ENCODE measurements at regions not wholly inside any gene's neighbourhood (a gene's known extent, or its start where the extent isn't known, plus 50 kb on each side); places are given as distances from the start of the nearest gene placed in this dataset.
"Not testable (repeated sequence)": the region's sequence is repeated elsewhere in the genome, so short reads cannot be mapped to it uniquely, and the experiment has no call there.

DNA sequence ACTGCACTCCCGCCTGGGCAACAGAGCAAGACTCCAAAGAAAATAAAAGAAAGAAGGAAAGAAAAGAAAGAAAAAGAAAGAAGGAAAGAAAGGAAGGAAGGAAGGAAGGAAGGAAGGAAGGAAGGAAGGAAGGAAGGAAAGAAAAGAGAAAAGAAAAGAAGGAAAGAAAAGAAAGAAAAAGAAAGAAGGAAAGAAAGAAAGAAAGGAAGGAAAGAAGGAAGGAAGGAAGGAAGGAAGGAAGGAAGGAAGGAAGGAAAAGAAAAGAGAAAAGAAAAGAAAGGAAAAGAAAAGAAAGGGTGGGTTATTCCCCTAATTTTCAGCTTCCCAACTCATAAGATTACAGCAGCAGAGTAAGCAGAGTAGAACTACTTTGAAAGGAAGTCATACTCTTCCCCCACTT lies 64.4 kb downstream of the TMEM200C start:
- not testable (repeated sequence) for DNase-seq

DNA sequence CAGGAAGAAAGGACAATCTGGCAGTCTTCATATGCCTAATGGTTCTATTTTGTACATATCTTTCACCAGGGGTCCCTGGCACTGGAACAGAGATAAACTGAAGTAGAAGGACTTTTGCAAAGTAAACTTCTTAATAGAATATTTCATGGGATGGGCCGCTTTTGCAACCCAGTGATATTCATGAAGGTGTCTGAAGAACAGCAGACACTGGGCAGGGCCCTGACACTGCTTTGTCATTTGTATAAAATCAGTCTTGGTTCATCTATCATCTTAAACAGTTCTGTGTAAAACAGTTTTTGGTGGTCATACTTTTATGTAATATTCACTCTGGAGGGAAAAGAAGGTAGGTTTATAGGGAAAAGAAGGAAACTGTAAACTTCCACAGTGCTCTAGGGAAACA lies 66.4 kb downstream of the TMEM200C start:
- DNase-seq = no peak

DNA sequence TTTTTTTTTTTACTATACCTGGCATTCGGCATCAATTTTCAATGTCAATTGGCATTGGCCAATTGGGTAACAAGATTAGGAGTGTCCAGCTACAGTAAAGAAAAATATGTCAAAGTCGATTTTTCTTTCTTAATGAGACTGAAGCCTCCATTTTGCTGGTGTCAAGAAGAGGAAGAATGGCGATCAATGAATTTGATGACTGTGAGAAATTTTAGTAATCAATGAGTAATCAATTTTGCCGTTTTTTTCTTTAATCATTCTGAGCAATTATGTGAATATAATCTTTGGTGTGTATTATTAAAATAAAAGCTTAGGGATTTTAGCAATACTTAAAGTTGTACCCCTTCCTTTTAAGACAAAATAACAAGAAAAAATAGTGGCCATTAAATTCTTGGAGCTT lies 69.7 kb downstream of the TMEM200C start:
- no peak for DNase-seq

DNA sequence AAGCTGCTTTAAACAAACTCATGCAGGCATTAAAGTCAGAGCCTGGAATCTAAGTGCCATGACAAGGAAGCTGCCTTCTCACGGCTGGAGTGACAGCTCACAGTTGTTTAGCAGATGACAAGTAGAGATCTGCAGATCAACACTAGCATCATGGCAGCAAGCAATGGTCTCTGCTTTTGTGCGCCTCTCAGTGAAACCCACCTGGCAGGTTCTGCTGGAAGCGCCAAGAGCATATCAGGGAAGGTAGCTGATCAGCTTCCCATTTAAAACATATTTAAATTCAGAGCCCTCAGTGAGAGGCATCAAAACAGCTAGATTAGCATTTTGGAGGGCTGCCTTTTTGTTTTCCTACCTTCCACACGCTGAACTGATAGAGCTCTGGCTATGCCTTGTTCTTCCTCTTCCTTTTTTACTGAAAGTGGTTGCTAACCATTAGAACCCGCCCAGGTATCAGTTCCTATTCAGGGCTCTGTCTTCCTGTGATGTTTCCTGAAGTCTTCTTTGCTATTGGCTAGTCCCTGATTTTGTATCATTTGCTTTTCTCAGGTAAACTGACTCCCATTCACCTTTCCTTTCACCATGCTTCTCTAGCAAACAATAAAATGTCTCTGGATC lies 70.8 kb downstream of the TMEM200C start:
- DNase-seq = no peak

DNA sequence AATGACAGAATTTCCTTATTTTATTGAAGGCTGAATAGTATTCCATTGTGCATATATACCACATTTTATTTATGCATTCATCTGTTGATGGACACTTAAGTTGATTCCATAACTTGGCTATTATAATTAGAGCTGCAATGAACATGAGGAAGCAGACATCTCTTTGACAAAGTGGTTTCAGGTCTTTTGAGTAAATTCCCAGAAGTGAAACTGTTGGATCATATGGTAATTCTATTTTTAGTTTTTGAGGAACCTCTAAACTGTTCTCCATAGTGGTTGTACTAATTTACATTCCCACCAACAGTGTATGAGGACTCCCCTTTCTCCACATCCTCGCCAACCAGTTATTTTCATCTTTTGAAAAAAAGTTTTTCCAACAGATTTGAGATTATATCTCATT lies 77.5 kb downstream of the TMEM200C start:
- no peak for DNase-seq

DNA sequence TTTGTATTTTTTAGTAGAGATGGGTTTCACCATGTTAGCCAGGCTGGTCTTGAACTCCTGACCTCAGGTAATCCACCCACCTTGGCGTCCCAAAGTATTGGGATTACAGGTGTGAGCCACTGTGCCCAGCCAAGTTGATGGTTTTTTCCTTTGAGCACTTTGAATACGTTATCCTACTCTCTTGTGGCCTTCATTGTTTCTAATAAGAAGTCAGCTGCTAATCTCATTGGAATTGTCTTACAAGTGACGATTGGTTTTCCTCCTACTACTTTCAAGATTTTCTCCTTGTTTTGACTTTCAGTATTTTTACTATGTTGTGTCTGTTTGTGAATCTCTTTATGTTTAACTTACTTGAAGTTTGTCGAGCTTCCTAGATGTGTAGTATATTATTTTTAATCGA lies 88.5 kb downstream of the TMEM200C start:
- no peak for DNase-seq

DNA sequence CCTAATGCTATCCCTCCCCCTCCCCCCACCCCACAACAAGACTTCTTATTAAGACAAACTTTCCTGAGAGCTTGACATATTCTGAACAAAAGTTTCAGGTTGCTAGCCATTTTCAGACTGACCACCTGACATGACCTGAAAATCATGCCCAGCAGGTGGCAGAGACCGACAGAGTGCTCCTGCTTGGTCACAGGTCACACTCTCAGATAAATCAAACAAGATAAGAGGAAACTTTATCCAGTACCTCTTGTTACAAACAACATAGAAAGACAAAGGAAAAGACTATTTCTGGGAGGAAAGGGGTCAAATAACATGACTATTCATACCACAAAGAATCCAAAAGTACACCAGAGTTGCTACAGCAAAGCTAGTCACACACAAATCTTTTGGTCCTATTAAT lies 107.4 kb downstream of the TMEM200C start:
- DNase-seq = no peak

DNA sequence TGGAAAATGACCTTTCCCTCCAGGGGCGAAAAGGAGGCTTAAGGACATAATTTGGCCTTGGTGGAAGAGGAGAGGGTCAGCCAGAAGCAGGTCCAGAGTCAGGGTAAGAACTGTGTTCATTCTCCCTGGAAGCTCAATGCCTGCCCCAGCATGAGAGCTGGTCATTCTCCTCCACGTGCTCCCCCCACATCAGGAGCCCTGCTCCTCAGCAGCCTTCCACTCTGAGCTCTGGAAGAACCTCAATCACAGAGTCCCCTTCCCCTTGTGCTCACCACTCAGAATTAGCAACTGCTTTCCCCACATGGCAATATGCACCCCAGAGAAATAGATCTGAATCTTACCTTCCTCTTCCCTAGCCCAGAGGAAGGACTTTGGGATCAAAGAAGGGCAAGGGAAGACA lies 115.4 kb downstream of the TMEM200C start:
- DNase-seq = no peak

DNA sequence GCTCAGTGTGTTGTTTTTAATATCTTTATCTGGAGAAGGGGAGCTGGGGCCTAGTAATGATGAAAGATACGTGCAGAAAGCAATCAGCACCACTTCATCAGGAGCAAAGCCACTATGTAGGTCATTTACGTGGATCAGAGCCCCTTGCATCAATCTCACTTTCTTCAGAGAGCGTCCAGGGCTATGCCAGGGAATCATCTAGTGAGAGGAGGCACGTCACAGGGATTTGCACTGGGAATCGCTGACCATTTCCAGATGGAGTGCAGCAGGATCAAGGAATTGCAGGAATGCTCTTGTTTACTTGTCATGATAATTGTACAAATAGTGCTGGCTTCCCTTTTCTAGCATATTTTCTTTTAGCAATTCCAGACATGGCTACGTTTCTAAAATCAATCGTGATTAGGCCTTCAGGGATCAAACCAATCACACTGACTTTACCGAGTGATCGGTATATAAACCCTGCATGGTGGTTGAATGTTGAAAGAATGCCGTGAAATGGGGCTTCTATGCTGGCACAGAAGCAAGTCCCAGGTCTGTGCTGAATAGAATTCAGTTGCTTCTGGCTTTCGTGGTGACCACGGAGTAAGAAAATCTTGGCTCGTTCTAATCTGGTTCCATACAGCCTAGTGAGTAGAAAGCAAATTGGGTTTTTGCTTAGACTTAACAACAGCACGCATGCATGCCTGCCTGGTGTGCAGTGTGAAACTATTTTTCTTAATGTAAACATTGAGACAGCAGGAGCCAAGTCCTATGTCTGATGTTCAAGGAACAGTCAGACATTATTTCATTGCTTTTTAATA lies 122.8 kb downstream of the TMEM200C start:
- no peak for DNase-seq

DNA sequence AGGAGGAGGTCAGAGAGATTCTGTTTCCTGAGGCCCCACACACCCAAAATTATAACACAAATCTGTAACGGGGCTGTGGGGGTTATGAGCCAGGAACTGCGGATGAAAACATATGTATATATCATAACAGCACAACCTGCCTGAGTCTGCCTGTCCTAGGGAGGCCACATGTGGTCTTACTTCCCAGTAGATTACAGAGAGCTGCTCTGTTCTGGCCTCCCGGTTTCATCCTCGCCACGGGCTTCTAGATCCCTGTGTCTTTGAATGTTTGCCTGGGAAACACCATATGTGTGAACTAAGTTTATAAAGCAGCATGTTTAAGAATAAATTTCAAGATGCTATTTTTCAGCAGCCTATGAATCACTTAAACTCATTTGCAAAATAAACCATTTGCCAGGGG lies 124.0 kb downstream of the TMEM200C start:
- DNase-seq = no peak

DNA sequence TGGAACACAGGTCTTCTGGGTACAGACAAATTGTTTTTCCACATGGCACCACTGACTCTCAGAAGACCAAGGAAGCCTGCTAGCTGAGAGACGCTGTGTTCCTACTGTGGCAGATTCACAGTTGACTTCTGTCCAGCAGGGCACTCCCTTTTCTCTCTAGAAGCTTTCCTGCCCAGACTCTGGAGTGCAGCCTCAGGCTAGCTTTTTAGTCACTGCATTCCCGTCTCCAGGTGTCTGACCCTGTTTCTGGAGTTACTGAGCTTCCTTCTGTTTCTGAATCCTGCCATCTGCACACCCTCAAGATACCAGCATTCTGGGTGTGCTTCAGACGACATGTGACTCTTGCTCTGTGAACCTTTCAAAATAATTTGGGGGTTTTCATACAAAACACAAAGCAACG lies 125.1 kb downstream of the TMEM200C start:
- no peak for DNase-seq

DNA sequence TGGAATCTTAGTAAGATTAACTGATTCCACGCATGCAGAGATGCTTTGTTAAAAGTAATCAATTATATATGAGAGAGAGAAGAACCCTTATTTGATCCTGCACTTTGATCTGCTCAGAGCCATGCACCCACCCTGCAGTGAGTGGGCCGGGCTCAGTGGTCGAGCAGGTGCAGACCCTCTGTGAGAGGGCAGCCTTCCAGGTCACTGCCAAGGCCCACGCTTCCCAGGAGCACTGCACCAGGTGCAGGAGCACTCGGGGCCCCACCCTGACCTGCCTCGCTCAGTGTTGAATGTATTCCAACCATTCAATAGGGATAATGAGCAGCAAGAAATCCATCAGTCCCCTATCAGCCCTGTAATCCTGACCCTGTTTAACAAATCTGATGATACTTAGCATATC lies 126.9 kb downstream of the TMEM200C start:
- no peak for DNase-seq

DNA sequence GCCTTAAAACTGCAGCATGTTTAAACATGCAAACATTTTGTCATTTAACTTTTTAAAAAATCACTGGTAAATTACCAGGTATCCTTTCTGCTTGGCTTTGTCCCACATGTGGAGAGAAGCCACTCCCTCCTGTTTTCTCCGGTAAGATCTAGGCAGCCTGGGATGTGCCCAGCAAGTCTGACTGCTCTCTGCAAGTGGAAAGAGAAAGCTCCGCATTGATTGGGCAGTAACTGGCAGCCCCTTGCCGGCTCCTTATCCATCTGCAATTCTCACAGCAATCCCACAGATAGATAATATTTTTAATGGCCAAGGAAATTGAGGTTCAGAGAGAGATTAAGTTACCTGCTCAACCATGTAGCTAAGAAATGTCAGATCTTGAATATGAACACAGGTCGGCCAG lies 136.1 kb downstream of the TMEM200C start:
- no peak for DNase-seq

DNA sequence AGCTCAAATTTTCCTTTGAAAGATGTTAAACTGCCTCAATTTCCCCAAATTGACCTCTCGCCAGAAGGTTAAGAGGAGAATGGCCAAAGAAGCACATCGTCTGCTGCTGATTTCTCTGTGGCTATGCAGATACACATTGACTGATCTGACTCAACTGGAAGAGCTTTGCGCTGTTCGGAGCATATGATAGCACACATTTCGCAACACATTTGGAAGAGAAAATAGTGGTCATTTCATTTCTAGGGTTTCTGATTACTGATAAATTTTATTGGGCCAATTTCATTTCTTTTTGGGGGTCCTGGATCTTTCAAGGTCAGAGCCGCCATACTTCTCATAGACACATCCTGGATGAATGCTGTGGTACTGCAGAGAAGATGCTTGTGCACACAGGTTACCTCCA lies 138.5 kb downstream of the TMEM200C start:
- DNase-seq = no peak

DNA sequence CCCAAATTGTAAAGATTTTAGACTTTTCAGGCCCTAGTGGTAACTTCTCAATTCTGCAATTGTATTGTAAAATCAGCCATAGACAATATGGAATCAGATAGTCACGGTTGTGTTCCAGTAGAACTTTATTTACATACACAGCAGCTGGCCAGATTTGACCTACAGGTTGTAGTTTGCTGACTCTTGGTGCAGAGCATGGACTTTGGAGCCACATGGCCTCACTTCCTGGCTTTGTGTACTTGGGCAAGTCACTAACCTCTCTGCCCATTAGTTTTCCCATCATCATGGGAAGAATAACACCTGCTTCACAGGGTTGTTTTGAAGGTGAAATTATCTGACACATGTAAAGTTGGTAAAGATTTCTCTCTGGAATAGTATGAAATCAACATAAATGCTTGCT lies 147.6 kb downstream of the TMEM200C start:
- DNase-seq = no peak

DNA sequence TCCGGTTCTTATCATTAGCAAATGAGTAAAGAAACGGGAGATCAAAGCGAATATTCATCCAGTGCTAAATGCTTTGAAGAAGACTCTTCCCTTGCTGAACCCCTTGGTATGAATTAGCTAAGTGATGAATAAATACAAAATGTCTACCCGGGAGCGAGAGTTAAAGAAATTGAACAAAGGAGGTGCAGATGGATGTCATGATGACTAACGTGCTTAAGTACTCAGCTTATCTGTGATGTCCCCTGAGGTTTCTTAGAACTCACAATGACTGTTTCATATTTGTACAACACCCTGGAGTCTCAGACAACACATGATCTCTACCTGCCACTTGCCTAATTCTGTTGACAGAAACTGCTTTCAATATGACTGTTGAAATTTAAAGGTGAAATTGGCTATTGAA lies 148.5 kb downstream of the TMEM200C start:
- DNase-seq = no peak

DNA sequence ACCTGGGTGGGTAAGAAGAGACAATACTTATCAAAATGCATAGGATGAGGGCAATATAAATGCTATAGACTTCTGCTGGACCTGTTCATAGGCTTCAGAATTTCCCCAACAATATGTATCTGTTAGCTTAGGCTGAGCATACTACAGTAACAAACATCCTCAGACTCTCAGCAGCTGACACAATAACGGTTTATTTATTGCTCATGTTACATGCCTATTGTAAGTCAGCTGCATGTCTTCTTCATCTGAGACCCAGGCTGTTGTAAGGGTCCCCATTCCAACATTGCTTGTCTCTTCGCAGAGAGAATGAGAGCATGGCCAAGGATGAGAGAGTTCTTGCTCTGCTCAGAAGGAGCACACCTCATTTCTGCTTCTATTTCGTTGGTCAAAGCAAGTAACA lies 150.7 kb downstream of the TMEM200C start:
- no peak for DNase-seq

DNA sequence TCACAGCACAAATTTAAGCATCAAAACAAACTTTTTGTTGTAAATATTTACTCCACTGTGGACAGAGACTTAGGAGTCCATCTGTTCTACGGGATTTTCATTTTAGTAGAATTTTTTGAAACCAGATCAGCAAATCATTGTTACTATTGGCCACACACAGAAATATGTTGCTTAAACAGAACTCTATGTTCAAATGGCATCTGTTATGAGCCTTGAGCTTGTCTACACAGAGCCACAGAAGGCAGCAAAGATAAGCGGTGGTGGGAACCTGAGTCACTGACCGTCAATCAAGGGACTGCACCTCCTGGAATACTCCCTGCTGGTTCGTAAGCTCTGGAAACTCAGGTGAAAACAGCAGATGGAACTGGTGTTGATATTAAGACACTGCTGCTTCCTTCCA lies 156.8 kb downstream of the TMEM200C start:
- DNase-seq = no peak

DNA sequence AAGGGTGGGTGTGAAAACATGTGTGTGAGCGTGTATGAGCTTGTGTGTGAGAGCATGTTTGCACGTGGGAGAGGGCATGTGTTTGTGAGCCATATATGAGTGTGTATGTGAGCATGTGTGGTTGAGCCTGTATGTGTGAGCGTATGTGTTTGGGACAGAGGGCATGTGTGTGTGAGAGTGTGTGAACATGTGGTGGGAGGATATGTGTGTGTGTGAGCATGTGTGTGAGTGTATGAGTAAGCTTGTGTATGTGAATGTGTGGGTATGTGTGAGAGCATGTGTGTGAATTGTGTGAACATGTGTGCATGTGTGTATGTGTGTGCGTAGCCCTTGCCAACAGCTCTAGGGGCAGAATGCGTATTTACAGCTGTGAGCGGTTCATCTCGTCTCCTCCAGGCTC lies 163.0 kb downstream of the TMEM200C start:
- no peak for DNase-seq

DNA sequence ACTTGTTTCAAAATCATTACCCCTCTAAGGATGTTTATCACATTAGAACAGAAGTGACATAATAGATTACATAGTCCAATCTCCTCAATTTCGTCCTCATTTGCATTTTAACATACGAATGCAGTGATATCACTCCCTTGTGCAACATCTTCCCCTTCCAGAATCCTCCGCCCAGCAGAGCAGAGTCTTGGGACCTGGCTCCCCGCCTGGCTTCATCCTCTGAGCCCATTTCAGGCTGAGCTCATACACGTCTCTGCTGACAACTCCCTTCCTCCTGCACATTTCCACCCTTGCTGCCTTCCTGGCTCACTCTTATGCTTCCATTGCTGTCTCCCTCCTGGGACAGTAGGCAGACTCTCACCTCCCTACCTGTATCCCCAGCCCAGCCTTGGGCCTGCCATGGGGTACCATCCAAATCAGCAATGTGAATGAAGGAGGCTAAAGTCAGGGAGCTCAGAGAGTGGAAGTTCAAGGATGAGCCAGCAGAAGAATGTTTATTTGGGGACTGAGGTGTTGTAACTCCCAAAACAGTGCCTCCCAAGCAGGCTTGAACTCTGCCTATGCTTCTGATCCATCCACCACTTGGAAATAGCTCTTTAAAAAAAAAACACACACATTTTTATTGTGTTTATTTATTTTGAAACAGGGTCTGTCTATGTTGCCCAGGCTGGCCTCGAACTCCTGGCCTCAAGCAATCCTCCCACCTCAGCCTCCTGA lies 165.2 kb downstream of the TMEM200C start:
- no peak for DNase-seq

DNA sequence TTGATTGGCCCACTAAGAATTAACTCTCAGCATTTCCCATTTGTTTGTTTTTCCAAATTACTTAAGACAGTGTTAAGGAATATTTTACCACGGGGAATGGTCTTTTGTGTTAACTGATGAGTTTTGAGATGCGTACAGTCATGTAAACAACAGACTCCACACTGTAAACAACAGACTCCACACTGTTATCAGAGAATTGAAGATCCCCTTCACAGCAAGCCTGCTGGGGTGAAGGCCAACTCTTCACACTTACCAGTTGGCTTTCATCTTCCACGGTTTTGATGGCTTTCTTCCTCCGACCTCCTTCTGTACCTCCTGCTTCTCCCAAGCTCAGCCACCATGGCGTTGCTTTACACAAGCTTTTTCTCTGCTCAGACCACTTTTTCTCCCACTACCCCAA lies 166.8 kb downstream of the TMEM200C start:
- DNase-seq = no peak

DNA sequence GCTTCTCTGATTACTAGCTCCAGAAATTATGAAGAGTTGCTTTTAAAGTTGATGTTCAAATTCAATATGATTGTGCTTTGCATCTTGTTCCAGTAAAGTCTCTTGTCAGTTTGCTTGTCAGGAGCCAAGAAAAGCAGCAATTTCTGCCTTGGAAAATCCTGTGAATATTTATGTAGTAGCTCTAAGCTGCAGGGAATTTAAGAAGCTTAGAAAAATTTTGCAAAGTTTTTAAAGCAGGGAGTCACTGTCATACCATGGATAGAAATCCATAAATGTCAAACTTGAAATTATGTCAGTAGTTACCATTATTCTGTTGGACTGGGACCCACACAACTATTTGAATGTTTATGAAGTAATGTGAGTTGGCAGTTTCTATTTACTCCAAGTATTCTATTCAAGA lies 169.3 kb downstream of the TMEM200C start:
- no peak for DNase-seq

DNA sequence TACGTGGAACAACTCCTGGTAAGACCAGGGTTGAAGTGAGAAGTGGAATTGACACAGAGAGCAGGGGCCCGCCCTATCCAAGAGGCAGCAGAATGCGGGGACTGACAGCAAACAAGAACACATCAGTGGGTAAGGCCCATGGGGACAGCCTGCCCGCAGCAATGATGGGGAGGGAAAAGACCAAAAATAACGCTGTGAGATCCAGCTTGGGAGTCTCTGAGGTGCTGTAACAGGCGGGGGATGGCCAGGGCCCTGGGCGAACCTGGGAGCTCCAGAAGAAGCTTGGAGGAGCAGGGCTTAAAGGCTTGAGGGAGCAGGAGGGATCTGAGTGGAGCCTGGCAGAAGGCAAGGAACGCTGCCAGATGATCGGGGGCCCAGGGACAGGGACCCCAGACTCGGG lies 173.4 kb downstream of the TMEM200C start:
- DNase-seq = no peak

DNA sequence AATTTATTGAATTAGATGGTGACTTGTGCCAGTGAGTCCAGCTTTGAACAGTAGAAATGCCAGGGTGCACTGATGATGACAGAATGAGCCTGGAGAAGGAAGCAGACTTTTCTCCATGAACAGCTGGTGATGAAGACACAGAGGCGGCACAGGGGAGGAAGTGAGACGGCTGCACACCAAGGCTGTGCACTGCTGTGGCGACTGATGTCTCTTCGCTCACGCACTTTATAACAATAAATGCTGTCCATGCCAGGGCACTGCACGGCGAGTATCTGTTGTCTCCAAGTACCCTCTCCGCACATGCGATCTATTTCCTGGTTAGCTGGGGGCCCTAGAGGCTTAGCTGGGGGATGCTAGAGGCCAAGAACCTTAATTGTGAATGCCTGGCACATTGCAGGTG lies 175.2 kb downstream of the TMEM200C start:
- DNase-seq = no peak

All from NCI-H226 (cell line).